Mammary epithelial cell (primary cell): ENCODE measurements at regions not wholly inside any gene's neighbourhood (a gene's known extent, or its start where the extent isn't known, plus 50 kb on each side); places are given as distances from the start of the nearest gene placed in this dataset.

Experiments used
- CTCF ChIP-seq, 2 donors: IDR thresholded peaks in 1 of 2; conservative IDR thresholded peaks in 1 of 2; 2 replicates each; pipeline ENCODE4 v1.5.1; 2011 to 2012; ENCODE audit warnings: inconsistent platforms in 2 of 2, low read length in 2 of 2, mild to moderate bottlenecking in 2 of 2, control low read depth in 1 of 2, low read depth in 1 of 2; ENCODE audit not compliant: insufficient read depth in 1 of 2; ENCODE audit errors: extremely low read depth in 1 of 2
- EZH2 ChIP-seq: IDR thresholded peaks from 2 replicates; pipeline ENCODE4 v1.6.1; 2012; ENCODE audit warnings: low read length, inconsistent platforms, borderline replicate concordance

GRCh38 chr2:34110392-34110791 is 511.3 kb upstream of the FAM98A start:
- TF ChIP-seq CTCF (conservative IDR thresholded peaks at IDR 0.05 in 1 of 2, IDR thresholded peaks at IDR 0.05 in 1 of 2; ENCODE audit: extremely low read depth in 1 of 2, insufficient read depth in 1 of 2, low read depth in 1 of 2, low read length in 2 of 2) (no peak), EZH2 (no peak)
